Uterus (tissue), 3 donors: ENCODE measurements at regions not wholly inside any gene's neighbourhood (a gene's known extent, or its start where the extent isn't known, plus 50 kb on each side); places are given as distances from the start of the nearest gene placed in this dataset.
"Not testable (repeated sequence)": the region's sequence is repeated elsewhere in the genome, so short reads cannot be mapped to it uniquely, and the experiment has no call there.

Experiments
- DNase-seq, 2 donors: peaks; one replicate each; pipeline ENCODE4 v3.0.0-alpha.2; 2019 to 2020
- H3K27ac ChIP-seq, 2 donors: fragments of 200-600 bp; sonication (generic); 1 replicate in 1 of 2; 2 replicates in 1 of 2; pipeline ENCODE4 v1.5.1; 2016 to 2018
- H3K27me3 ChIP-seq, 2 donors: fragments of 200-600 bp; sonication (generic); one replicate each; pipeline ENCODE4 v1.5.1; 2018 to 2019; ENCODE audit warnings: control low read depth in 1 of 2
- H3K36me3 ChIP-seq, 2 donors: fragments of 200-600 bp; sonication (generic); one replicate each; pipeline ENCODE4 v1.5.1; 2019; ENCODE audit warnings: control low read depth in 1 of 2
- H3K4me1 ChIP-seq, 2 donors: fragments of 200-600 bp; sonication (generic); one replicate each; pipeline ENCODE4 v1.5.1; 2018 to 2019; ENCODE audit warnings: control low read depth in 1 of 2
- H3K4me3 ChIP-seq, 2 donors: fragments of 200-600 bp; sonication (generic); 1 replicate in 1 of 2; 2 replicates in 1 of 2; pipeline ENCODE4 v1.5.1; 2018 to 2019; ENCODE audit warnings: mild to moderate bottlenecking in 1 of 2
- H3K9me3 ChIP-seq, 2 donors: fragments of 200-600 bp; sonication (generic); one replicate each; pipeline ENCODE4 v1.5.1; 2019; ENCODE audit warnings: control low read depth in 1 of 2
- CTCF ChIP-seq, 4 experiments: fragments of 200-600 bp in 2 of 4; fragments of 450-650 bp in 2 of 4; sonication (generic) in 2 of 4; IDR thresholded peaks; one replicate each; pipeline ENCODE4 v1.5.1; 2016 to 2019; ENCODE audit warnings: antibody characterized with exemption in 4 of 4, mild to moderate bottlenecking in 2 of 4, moderate library complexity in 1 of 4
- POLR2A ChIP-seq, 2 donors: fragments of 450-650 bp; IDR thresholded peaks; one replicate each; pipeline ENCODE4 v1.6.1; 2016; ENCODE audit warnings: antibody characterized with exemption in 2 of 2, mild to moderate bottlenecking in 1 of 2, moderate library complexity in 1 of 2
- intact Hi-C: fragments of 100-400 bp; cut with DNase I; formaldehyde crosslinking; loops from one replicate; pipeline ENCODE4 v1.15.1; 2023; ENCODE audit warnings: low total_unique reads
- donor health status: DM: yes; HTN: yes; CAD: no.

DNA sequence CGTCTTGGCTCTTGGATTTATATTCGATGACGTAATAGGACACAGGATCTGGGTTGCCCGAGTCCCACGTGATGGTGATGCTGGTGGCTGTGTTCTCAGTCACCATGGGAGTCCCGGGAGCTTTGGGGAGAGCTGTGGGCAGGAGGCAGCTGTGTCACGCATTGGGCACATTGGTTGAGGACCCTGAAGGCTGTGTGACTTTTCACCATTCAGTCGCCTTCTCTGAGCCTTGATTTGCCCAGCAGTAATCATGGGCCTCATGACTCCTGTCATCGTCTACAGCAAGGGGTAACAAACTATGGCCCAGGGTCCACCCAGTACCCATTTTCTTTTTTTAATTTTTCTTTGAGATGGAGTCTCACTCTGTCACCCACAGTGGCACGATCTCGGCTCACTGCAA is 96.3 kb downstream of the PTPRS start:
- H3K4me1 ChIP-seq: no peaks in the 10 kb centered on the region
- H3K9me3 ChIP-seq: no peaks in the 10 kb centered on the region
- no peak for DNase-seq
- no peak for TF ChIP-seq CTCF (IDR thresholded peaks at IDR 0.05)
- no peak for TF ChIP-seq POLR2A (IDR thresholded peaks at IDR 0.05)
- H3K27ac ChIP-seq: no peak overlapping the region
- H3K4me3 ChIP-seq: no peak overlapping the region
- H3K27me3 ChIP-seq: no peaks in the 10 kb centered on the region
- intact Hi-C loops: no loop called here
- H3K36me3 ChIP-seq: no peaks in the 10 kb centered on the region

DNA sequence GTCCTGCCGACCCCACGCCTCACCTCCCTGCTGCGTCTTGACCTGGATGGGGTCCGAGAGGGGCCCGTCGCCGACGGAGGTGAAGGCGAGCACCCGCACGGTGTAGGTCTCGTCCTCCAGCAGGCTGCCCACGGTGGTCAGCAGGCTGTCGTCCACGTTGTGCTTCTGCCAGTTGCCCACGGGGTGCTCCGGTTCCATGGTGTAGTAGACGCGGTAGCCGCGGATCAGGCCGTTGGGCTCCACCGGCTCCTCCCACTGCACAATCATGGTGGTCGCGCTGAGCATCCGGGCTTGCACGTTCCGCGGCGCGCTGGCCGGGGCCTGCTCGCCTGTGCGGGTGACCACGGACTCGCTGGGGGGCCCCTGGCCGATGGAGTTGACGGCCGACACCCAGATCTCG is 96.7 kb downstream of the PTPRS start:
- no peaks in the 10 kb centered on the region for H3K27me3 ChIP-seq
- H3K4me3 ChIP-seq: no peak overlapping the region
- no peak for DNase-seq
- H3K4me1 ChIP-seq: no peaks in the 10 kb centered on the region
- TF ChIP-seq CTCF (IDR thresholded peaks at IDR 0.05) (no peak), POLR2A (IDR thresholded peaks at IDR 0.05) (no peak)
- no peaks in the 10 kb centered on the region for H3K36me3 ChIP-seq
- H3K27ac ChIP-seq: no peak overlapping the region
- intact Hi-C loops: no loop called here
- no peaks in the 10 kb centered on the region for H3K9me3 ChIP-seq

GRCh38 chr19:5241896-5242295 is 98.7 kb downstream of the PTPRS start:
- intact Hi-C loops, H3K9me3 ChIP-seq, H3K4me1 ChIP-seq, H3K27ac ChIP-seq, H3K27me3 ChIP-seq, DNase-seq, H3K36me3 ChIP-seq, H3K4me3 ChIP-seq: not testable (repeated sequence)

DNA sequence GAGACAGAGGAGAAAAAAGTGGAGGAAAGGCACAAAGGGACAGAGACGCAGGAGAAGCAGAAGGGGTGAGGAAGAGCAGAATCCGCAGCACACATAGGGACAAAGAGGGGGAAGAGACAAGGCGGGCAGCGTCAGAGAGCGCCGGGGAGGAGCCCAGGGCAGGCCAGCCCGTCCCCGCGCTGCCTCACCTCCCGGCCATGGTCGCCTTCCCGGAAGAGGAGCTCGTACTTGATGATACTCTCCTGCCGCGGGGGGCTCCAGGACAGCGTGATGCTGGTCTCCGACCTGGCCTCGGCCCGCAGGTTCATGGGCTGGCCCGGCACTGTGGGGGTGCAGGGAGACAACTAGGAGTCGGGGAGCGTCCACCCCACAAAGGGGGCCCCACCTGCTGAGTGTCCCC is 100.6 kb downstream of the PTPRS start:
- TF ChIP-seq CTCF (IDR thresholded peaks at IDR 0.05): no peak
- no peak for TF ChIP-seq POLR2A (IDR thresholded peaks at IDR 0.05)
- Histone ChIP-seq H3K4me1 (no peaks in the 10 kb centered on the region), H3K27ac (no peak overlapping the region), H3K27me3 (no peaks in the 10 kb centered on the region), H3K36me3 (no peaks in the 10 kb centered on the region), H3K4me3 (no peak overlapping the region), H3K9me3 (no peaks in the 10 kb centered on the region)
- DNase-seq: no peak
- intact Hi-C loops: no loop called here

GRCh38 chr19:5238700-5239099 is 101.9 kb downstream of the PTPRS start:
- no peak for DNase-seq
- Histone ChIP-seq H3K9me3 (no peaks in the 10 kb centered on the region), H3K27ac (no peak overlapping the region), H3K4me3 (no peak overlapping the region), H3K4me1 (no peaks in the 10 kb centered on the region), H3K27me3 (no peaks in the 10 kb centered on the region), H3K36me3 (no peaks in the 10 kb centered on the region)
- intact Hi-C loops: no loop called here
- TF ChIP-seq POLR2A (IDR thresholded peaks at IDR 0.05): no peak
- TF ChIP-seq CTCF (IDR thresholded peaks at IDR 0.05): no peak

GRCh38 chr19:5237939-5238480 is 102.6 kb downstream of the PTPRS start:
- H3K36me3 ChIP-seq: no peaks in the 10 kb centered on the region
- no peak for DNase-seq
- H3K27ac ChIP-seq: no peak overlapping the region
- no peaks in the 10 kb centered on the region for H3K27me3 ChIP-seq
- TF ChIP-seq POLR2A (IDR thresholded peaks at IDR 0.05) (no peak), CTCF (IDR thresholded peaks at IDR 0.05) (no peak)
- H3K9me3 ChIP-seq: no peaks in the 10 kb centered on the region
- no peaks in the 10 kb centered on the region for H3K4me1 ChIP-seq
- intact Hi-C loops: no loop called here
- H3K4me3 ChIP-seq: no peak overlapping the region
